GM19455 (cell line): ENCODE measurements at regions not wholly inside any gene's neighbourhood (a gene's known extent, or its start where the extent isn't known, plus 50 kb on each side); places are given as distances from the start of the nearest gene placed in this dataset.

Experiments
- ATAC-seq: cut with Tn5 transposase; IDR thresholded peaks from one replicate; pipeline ENCODE4 v1.9.1; 2021; ENCODE audit not compliant: unreplicated experiment

DNA sequence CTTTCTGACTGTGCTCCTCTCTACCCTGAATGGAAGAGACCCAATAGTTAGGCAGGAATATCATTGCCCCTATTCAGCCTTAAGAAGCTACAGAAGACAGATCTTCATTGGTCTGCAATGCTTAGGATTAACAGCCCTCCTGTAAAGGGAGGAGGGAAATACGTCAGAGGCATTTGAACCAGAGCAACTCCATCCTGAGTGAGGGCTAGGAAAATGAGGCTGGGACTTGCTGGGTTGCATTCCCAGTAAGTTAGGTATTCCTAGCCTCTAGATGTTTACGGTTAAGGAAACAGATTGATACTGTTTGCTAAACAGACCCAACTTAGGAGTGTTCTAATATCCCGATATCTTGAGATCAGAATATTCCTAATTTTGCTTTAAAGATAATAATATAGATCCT, 63.5 kb downstream of the PCDH18 start:
- no peak for ATAC-seq

DNA sequence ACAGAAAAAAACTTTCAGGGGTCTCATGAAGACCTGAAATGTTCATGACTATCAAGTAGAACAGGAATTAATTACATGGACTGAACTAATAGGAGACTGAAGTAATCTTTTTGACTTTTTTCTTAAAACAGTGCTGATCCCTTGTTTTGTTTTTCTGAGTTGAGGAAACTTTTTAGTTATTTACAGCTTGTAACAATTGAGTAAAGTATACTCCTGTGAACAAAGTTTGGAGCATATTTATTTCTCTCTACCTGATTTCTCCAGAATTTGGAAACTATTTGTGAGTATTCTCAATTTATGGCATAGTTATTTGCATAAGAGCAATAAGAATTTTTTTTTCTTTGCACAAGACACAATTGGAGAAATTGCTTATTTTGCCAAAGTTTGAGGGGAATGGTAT, 64.8 kb downstream of the PCDH18 start:
- ATAC-seq: no peak

DNA sequence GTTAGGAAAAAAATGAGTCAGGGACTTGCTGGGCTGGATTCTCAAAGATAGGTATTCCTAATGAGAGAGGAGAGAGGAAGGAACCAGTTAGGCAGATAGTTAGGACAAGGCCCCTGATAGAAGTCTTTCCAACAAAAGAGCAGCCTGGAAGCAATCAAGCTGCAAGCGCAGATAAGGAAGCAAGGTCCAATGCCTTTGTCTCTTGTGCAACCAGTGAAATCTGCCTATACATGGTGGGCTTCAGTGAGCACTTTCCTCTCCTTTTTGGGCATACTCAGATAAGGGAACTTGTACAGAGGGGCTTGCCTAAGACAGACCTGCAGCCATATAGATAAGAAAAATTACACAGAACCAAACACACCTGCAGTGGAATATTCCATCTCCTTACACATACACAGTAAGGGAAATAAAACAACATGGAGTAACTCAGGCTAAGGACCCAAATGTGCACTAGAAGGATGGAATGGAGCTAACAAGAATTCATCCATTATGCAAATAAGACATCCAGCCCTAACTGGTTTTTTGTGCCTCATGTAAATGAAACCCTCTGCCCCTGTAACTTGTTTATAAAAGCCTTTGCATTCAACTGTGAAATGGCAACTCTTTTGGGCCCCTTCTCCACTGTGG, 68.8 kb downstream of the PCDH18 start:
- no peak for ATAC-seq

DNA sequence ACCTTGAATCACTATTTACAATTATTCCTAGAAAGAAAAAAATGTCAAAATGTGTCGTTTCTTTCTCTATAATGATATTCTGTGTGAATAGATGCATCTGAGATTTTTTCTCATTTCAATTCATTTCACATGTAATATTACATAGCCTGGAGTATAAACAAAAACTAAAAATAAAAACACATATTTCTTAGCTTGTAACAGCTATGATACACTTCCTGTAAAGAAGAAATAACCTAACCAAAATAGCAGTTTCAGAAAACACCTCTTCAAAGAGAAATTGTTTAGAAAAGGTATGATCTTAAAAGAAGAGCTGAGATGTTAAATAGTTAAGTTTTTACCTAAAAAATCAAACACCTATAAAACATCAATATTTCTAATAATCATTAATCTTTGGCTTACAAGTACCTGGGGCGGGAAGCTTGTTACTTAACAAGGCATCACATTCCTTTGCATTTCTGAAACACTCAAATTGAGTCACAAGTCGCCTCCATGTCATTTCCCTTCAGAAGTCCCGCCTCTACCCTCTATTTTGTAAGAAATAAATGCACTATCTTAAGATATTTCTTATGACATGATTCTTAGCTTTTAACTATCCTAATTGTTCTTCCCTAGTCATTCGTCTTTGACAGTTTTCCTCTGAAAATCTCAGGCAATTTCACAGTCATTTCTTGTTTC, 76.5 kb downstream of the PCDH18 start:
- no peak for ATAC-seq

DNA sequence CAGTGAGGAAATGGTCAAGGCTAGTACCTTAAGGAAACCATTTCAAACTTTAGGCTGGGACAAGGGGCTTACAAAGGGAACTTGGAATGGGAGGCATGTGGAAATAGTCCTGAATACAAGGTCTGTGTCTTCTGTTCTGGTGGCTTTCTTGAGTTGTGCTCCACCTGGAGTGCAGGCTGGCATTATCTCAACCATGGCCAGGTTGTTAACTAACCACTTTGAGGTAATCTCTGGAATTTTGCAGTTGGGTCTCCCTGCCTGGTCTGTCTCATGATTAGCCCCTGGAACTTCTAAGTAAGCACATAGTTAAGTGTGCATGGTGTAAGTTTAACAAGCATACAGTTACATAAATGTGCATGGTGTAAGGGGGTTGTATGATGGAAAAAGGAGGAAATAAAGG, 77.5 kb downstream of the PCDH18 start:
- no peak for ATAC-seq

DNA sequence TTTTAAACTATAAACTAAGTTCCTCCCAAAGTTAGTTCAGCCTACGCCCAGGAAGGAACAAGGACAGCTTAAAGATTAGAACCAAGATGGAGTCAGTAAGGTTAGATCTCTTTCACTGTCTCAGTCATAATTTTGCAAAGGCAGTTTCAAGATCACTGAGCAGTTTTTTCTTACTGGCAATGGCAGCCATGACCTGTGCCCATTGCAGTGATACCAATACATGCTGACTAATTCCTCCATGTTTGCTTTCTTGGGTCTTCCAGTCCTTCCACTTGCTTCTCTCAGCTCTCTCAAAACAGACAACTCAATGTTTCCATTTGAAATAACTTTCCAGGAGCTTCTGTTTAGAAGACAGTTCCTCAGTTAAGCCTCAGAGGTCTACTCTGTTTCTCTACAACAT, 79.5 kb downstream of the PCDH18 start:
- ATAC-seq: no peak

DNA sequence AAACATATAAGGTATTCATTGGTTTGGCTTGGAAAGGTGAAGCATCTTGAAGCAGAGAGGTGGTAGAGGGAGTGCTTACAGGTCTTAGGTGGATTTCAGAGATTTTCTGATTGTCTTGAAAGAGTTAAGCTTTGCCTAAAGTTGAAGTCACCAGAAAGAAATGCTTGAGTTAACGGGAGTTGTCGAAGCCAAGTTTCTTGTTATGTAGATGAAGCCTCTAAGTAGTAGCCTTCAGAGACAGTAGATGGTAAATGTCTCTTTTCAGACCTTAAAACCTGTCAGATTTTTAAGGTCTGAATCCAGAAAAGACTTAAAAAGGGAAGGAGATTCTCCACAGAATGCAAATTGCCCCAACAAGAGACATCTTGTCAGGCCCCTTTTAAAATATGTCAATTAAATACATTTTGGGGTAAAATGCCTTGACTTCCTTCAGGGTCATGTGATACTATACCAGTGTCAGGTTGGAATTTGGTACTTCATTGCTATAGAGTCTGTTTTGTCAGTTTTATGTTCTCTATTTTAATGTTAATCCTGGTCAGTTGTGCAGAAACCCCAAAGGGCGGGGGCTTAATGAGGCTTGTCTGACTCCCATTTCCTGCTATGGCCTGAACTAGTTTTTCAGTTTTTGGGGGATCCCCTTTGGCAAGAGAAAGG, 81.0 kb downstream of the PCDH18 start:
- ATAC-seq: no peak

DNA sequence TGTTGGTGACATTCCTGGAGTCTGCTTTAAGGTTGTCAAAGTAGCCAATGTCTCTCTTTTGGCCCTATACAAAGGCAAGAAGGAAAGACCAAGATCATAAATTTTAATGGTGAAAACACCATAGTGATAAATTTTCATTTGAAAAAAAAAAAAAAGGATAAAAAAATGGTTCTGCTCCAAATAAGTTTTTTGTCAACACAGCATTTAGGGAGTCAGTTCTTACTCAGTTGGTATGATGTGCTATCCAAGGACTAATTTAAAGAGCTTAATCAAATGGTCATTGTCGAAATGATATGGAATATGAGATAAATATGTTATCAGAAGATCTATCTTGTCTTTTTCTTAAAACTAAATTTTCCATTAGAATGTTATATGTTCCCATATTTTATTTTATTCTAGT, 83.9 kb downstream of the PCDH18 start:
- ATAC-seq: no peak

DNA sequence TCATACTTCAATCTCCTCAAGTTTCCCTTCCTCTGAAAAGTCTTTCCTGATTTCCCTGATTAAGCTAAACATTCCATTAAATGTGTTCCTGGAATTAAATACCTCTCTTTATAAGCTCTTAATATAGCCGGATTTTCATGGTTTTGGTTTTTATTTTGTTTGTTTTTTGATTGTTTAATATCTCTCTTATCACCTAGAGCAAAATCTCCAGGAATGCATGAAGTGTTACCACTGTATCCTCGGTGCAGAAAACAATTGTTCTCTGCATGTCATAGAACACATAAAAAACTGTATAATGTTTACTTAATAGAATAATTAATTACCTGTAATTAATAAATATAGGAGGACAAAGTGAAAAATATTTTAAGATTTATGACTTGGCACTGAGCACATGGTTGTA, 86.2 kb downstream of the PCDH18 start:
- no peak for ATAC-seq

DNA sequence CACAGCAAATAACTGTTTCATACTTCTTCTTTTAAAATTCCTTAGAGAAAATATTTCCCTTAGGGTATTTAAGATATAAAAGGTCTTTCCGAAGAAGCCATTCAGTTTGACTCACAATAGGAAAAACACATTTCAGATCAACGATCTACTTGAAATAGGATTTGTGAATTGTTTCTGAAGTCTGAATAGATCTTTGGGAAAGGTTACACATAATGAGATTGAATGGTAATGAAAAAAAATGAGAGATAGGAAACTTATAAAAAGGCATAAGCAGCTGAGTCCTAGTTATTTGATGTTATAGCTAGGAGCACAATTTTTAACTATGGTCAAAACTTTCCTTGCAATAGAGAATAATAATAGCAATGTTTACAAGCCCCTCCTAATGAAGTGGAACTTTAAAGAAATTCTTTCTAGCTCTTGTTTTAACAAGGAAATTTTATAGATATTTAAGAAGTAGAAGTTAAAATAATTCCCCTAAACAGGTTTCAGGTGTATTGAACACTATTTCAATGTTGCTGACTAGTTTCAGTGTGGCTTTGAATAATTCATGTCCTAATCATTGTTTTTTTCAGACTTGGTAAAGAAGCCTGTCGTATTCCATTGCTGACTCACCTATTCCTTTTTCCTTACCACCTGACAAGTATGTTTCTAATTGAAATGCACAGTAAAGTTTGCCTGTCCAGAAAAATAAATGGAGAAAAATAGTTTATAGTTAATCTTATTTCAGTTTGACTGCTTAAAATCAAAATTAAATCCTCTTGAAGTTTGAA, 89.1 kb downstream of the PCDH18 start:
- ATAC-seq: no peak

DNA sequence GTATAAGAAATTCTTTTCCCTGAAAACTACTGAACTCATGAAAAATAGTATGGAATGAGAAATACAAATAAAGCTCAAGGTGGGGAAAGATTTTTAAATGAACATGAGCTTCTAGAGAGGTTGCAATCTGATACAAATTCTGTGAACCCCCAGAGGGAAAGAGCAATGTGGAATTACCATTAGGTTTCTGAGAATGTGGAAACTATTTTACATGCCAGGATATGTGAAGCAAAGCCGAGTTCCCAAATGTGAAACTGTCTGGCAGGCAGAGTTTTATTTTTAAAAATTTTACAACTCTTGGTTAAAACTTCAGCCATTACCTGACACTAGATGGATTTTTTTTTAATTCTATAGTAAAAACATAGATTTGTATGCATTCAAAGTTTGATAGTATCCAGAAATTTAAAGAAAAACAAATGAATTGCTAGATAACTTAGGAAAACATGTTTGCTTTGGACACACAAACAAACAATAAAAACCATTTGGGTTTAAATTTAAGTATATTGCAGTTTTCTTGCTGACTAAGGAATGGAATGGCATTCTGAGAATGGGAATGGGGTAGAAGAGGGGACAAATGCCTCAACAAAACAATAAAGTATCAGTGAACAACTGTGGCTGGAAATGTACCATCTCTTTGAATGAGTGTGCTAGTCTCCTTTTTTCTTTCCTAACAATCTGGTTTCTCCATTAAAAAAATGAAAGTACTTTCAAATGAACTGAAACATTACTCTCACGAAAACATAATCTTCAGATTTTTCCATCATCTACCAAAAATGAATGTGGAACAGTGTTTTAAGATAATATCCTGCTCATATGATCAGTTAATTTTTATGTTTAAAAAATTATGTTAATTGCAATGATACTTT, 99.6 kb downstream of the PCDH18 start:
- no peak for ATAC-seq

DNA sequence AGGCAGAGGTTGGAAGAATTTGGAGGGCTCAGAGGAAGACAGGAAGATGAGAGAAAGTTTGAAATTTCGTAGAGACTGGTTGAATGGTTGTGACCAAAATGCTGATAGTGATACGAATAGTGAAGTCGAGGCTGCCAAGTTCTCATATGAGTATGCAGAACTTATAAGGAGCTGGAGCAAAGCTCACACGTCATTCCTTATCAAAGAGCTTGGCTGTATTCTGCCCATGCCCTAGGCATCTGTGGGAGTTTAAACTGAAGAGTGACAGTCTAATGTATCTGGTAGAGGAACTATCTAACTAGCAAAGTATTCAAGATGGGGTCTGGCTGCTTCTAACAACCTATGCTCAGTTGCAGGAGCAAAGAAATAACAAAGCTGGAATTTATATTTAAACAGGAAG, 102.1 kb downstream of the PCDH18 start:
- no peak for ATAC-seq

DNA sequence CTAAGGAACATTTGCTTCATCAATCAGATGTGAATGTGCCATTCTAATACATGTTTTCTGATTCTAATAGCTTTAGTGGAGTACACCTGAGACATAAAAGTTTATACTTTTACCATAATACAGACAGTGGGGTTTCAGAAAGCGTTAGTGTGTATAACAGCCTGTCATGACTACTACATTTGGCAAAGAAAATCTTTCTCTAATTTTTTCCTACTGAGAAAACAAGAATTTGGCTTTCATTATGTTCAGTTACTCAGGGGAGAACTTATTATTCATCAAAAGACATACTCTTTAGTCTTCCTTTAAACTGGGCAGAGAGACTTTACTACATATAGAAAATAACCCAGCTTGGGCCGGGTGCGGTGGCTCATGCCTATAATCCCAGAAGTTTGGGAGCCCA, 104.9 kb downstream of the PCDH18 start:
- no peak for ATAC-seq

DNA sequence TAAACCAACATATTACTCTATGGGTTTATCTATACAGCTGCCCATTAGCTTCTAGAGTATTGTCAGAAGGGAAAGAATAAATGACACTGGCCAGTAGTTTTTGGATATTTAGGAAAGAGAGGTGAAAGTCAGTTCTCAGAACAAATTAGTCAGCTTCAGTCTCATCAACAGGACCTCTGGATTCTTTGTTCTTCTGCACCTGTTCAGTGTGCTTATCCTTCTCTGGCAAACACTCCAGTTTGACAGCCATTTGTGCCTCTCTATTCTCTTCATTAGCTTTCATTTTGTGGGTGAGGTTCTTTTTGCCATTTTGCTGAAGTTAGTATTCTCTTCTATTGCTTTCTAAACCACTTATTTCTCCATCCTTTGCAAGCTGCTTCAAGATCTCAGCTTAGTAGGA, 107.0 kb downstream of the PCDH18 start:
- ATAC-seq: no peak

DNA sequence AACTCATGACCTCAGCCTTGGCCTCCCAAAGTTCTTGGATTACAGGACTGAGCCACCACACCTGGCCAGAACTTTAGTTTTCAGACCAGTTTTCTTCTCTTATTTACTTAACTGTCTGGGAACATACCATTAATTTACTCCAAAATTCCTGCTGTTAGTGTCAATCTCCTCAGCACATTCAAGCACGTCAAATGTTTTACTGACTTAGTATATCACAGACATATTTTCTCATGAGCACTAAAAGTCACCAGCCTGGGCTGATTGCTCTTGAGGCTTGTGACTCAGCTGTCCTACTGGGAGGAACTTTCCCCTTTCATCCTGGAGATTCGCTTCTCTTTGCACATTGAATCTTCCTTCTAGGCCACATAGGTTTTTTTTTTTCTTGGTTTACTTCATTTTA, 109.6 kb downstream of the PCDH18 start:
- no peak for ATAC-seq

DNA sequence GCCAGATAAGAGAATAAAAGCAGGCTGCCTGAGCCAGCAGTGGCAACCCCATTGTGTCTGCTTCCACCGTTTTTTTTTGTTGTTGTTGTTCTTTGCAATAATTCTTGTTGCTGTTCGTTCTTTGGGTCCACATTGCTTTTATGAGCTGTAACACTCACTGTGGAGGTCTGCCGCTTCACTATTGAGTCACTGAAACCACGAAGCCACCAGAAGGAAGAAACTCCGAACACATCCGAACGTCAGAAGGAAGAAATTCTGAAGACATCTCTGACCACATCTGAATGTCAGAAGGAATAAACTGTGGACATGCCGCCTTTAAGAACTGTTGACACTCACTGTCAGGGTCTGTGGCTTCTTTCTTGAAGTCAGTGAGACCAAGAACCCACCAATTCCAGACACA, 110.5 kb downstream of the PCDH18 start:
- ATAC-seq: no peak

DNA sequence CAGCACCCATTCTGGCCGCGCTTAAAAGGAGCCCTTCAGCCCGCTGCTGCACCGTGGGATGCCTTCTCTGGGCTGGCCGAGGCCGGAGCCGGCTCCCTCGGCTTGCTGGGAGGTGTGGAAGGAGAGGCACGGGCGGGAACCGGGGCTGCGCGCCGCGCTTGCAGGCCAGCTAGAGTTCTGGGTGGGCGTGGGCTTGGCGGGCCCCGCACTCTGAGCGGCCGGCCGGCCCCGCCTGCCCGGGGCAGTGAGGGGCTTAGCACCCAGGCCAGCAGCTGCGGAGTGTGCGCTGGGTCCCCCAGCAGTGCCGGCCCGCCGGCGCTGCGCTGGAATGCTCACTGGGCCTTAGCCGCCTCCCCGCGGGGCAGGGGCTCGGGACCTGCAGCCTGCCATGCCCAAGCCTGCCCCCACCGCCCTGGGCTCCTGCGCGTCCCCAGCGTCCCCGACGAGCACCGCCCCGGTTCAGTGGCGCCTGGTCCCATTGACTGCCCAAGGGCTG, 111.3 kb downstream of the PCDH18 start:
- no peak for ATAC-seq

DNA sequence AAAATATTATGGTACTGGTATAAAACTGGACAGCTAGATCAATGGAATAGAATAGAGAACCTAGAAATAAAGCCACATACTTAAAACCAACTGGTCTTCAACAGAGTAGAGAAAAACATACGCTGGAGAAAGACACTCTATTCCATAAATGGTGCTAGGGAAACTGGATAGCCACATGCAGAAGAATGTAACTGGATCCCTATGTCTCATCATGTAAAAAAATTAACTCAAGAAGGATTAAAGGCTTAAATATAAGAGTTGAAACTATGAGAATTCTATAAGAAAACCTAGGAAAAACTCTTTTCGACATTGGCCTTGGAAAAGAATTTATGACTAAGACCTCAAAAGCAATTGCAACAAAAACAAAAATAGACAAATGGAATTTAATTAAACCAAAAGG, 114.6 kb downstream of the PCDH18 start:
- ATAC-seq: no peak

DNA sequence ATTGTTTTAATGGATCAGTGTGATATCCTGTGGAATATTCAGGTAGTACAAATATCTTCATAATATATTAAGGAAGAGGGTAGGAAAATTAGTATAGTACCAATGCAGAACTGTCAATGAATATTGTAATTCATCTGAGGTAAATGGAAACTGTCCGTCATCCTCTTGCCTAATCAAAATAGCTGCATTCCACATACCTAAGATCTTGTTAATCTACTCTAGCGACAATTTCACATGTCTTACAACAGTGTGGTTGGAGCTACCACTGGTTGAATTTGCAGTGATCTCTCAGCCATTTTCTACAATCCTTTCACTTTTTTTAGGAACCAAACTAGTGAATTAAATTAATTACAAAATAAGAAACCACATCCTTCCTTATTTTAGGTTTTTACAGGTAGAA, 117.5 kb downstream of the PCDH18 start:
- ATAC-seq: no peak

DNA sequence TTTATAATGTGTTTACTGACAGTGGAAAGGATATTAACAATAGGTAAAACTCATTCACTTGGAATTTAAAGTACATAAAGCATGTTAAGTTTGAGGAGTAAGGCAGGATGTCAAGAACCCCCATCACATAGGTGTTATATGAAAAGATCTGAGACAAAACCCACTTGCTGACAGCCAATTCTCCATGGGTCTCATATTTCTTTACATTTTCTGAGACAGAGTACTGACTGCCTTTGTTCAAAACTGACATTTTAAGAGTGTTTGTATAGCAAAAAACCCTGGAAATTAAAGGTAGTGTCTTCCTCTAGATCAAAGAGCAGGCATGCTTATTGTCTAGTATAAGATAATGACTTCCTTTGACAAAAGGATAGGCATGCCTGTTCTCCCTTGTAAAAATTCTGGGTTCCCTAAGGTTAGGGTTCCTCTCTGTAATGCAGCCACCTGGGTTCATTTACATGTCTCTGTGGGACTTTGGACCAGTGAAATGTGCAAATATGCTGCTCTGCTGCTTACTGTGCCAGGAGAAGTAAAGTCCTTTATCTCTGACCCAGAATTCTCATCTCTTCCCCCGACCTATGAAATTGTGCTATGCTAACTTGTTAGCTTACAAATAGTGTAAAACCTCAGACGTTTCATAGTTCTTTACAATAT, 123.6 kb downstream of the PCDH18 start:
- no peak for ATAC-seq
